ENCODE measurements at regions not wholly inside any gene's neighbourhood (a gene's known extent, or its start where the extent isn't known, plus 50 kb on each side); places are given as distances from the start of the nearest gene placed in this dataset.
A peak's percentile ranks its signal among the peaks of the same experiment; 100 is the strongest.

DNA sequence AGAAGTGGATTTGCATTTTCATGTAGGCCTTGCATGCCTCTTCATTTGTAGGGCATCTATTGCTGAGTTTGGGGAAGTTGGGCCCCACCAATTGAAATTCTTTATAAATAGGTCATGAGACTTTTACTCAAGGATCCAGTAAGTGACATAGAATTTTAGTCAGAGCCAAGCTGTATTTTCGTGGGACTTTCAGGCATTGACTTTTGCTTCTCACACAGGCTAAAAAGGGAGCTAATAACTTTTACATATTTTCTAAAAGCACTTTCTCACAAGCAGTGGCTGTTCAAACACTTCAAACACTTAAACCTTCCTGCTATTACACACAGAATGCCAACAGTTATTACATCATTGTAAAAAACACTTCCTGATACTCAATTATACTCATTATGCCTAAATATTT is 260.5 kb downstream of the MSRB3 start (continued):
- TF ChIP-seq, protein P1, sequence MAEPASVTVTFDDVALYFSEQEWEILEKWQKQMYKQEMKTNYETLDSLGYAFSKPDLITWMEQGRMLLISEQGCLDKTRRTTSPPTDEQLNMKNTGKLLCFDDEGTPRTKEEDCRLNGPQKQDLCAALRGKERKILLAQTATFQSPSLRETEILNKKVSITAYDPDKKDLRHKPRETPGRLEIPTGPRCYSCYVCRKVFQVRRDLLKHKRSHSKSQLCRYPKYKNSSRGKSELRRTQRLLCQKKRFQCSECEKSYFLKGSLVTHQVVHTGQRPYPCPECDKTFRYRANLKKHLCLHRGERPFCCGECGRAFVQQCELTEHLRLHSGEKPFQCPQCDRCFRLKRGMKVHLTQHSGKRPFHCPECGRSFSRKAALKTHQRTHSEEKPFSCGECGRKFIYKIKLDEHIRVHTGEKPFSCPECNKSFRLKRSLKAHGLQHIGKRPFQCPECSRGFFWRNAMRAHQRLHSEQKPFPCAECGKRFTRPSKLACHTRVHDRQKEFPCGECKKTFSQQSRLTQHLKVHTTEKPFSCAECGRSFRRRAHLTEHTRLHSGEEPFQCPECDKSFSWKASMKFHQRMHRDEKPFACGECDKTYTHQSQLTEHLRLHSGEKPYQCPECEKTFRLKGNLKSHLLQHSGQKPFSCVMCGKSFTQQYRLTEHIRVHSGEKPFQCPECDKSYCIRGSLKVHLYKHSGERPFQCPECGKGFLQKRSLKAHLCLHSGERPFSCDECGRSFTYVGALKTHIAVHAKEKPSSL (CRISPR knock-in tag; conservative IDR thresholded peaks at IDR 0.05), result no peak
- no peak for TF ChIP-seq JAZF1 (CRISPR knock-in tag; IDR thresholded peaks at IDR 0.05)

DNA sequence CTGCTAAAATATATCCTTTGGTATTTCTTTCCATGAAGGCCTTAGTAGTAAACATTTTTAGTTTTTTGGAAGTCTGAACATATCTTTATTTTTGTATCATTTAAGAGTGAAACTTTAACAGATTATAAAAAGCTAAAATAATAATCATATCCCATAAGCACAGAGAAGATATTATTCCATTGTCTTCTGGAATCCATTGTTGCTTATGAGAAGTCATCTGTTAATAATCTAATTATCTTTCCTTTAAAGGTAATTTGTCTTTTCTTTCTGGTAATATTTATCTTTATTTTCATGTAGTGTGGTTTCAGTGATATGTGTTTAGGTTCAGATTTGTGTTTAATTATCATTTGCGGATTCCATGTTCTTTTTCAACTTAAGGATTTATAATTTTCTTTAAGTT is 261.7 kb downstream of the MSRB3 start:
- ATAC-seq, result no peak

DNA sequence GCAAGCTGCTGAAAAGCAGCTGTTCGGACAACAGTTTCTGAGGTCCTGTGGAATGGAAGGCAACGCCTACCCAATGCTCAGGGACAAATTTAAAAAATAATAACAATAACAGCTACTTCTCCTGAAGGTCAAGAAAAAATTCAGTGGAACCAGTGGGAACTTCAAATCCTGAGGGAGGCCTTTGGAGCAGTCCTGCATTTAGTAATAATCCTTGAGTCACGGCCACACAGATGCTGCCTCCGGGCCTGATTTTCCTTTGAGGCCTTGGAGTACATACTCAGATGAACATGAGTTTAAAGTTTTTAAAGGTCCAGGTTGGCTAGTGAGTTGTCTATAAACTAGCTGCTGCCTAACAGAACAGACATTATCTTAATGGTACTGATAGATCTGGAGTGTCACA is 268.0 kb downstream of the MSRB3 start:
- ChIA-PET CTCF (interaction anchor here (0.9 to 1.8 kb wide), 2 partner anchors 10 to 246 kb away, joined by 3 to 13 read pairs; no protein-coding TSS in a partner anchor), POLR2A (no interaction called here)
- no peaks in the 10 kb centered on the region for H3K36me3 Mint-ChIP-seq
- ATAC-seq (no peak), DNase-seq (ENCODE audit: low spot score) (no peak)
- H3K9me3 Mint-ChIP-seq, result peaks cover 19% of the 10 kb centered on the region
- no peak overlapping the region for H3K27ac Mint-ChIP-seq
- no peaks in the 10 kb centered on the region for H3K4me1 Mint-ChIP-seq
- H3K4me3 Mint-ChIP-seq, result no peak overlapping the region
- H3K27me3 Mint-ChIP-seq (ENCODE audit: low read depth), result no peaks in the 10 kb centered on the region
- TF ChIP-seq RORB (CRISPR knock-in tag; IDR thresholded peaks at IDR 0.05) (no peak), PRRX2 (CRISPR knock-in tag; IDR thresholded peaks at IDR 0.05) (no peak), SOX15 (CRISPR knock-in tag; IDR thresholded peaks at IDR 0.05) (no peak), ESRRA (CRISPR knock-in tag; IDR thresholded peaks at IDR 0.05; ENCODE audit: borderline replicate concordance) (no peak), NR3C1 (CRISPR knock-in tag; conservative IDR thresholded peaks at IDR 0.05; ENCODE audit: low read depth) (no peak), TP53 (CRISPR knock-in tag; IDR thresholded peaks at IDR 0.05) (no peak), NFE2L1 (CRISPR knock-in tag; IDR thresholded peaks at IDR 0.05) (no peak), CREM (CRISPR knock-in tag; IDR thresholded peaks at IDR 0.05) (no peak), ETV6 (CRISPR knock-in tag; IDR thresholded peaks at IDR 0.05) (no peak)
- TF ChIP-seq, protein P1 (CRISPR knock-in tag; conservative IDR thresholded peaks at IDR 0.05), result no peak
- TF ChIP-seq, protein P2, sequence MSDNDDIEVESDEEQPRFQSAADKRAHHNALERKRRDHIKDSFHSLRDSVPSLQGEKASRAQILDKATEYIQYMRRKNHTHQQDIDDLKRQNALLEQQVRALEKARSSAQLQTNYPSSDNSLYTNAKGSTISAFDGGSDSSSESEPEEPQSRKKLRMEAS (CRISPR knock-in tag; IDR thresholded peaks at IDR 0.05), result no peak
- TF ChIP-seq, protein P3, sequence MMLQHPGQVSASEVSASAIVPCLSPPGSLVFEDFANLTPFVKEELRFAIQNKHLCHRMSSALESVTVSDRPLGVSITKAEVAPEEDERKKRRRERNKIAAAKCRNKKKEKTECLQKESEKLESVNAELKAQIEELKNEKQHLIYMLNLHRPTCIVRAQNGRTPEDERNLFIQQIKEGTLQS (CRISPR knock-in tag; conservative IDR thresholded peaks at IDR 0.05), result no peak
- TF ChIP-seq, protein P4, sequence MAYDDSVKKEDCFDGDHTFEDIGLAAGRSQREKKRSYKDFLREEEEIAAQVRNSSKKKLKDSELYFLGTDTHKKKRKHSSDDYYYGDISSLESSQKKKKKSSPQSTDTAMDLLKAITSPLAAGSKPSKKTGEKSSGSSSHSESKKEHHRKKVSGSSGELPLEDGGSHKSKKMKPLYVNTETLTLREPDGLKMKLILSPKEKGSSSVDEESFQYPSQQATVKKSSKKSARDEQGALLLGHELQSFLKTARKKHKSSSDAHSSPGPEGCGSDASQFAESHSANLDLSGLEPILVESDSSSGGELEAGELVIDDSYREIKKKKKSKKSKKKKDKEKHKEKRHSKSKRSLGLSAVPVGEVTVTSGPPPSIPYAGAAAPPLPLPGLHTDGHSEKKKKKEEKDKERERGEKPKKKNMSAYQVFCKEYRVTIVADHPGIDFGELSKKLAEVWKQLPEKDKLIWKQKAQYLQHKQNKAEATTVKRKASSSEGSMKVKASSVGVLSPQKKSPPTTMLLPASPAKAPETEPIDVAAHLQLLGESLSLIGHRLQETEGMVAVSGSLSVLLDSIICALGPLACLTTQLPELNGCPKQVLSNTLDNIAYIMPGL (CRISPR knock-in tag; IDR thresholded peaks at IDR 0.05), result no peak
- TF ChIP-seq, protein P5, sequence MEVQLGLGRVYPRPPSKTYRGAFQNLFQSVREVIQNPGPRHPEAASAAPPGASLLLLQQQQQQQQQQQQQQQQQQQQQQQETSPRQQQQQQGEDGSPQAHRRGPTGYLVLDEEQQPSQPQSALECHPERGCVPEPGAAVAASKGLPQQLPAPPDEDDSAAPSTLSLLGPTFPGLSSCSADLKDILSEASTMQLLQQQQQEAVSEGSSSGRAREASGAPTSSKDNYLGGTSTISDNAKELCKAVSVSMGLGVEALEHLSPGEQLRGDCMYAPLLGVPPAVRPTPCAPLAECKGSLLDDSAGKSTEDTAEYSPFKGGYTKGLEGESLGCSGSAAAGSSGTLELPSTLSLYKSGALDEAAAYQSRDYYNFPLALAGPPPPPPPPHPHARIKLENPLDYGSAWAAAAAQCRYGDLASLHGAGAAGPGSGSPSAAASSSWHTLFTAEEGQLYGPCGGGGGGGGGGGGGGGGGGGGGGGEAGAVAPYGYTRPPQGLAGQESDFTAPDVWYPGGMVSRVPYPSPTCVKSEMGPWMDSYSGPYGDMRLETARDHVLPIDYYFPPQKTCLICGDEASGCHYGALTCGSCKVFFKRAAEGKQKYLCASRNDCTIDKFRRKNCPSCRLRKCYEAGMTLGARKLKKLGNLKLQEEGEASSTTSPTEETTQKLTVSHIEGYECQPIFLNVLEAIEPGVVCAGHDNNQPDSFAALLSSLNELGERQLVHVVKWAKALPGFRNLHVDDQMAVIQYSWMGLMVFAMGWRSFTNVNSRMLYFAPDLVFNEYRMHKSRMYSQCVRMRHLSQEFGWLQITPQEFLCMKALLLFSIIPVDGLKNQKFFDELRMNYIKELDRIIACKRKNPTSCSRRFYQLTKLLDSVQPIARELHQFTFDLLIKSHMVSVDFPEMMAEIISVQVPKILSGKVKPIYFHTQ (CRISPR knock-in tag; IDR thresholded peaks at IDR 0.05), result no peak
- TF ChIP-seq, protein P6, sequence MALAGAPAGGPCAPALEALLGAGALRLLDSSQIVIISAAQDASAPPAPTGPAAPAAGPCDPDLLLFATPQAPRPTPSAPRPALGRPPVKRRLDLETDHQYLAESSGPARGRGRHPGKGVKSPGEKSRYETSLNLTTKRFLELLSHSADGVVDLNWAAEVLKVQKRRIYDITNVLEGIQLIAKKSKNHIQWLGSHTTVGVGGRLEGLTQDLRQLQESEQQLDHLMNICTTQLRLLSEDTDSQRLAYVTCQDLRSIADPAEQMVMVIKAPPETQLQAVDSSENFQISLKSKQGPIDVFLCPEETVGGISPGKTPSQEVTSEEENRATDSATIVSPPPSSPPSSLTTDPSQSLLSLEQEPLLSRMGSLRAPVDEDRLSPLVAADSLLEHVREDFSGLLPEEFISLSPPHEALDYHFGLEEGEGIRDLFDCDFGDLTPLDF (CRISPR knock-in tag; IDR thresholded peaks at IDR 0.05), result no peak

More for the DNA sequence above, 261.7 kb downstream of the MSRB3 start:
- DNase-seq (ENCODE audit: low spot score), result no peak
- no peak overlapping the region for H3K27ac Mint-ChIP-seq
- H3K27me3 Mint-ChIP-seq (ENCODE audit: low read depth), result peaks cover 3% of the 10 kb centered on the region; the same call in 1 of the 2 replicates
- H3K4me3 Mint-ChIP-seq, result no peak overlapping the region
- peaks cover 24% of the 10 kb centered on the region for H3K36me3 Mint-ChIP-seq
- TF ChIP-seq, protein P7, sequence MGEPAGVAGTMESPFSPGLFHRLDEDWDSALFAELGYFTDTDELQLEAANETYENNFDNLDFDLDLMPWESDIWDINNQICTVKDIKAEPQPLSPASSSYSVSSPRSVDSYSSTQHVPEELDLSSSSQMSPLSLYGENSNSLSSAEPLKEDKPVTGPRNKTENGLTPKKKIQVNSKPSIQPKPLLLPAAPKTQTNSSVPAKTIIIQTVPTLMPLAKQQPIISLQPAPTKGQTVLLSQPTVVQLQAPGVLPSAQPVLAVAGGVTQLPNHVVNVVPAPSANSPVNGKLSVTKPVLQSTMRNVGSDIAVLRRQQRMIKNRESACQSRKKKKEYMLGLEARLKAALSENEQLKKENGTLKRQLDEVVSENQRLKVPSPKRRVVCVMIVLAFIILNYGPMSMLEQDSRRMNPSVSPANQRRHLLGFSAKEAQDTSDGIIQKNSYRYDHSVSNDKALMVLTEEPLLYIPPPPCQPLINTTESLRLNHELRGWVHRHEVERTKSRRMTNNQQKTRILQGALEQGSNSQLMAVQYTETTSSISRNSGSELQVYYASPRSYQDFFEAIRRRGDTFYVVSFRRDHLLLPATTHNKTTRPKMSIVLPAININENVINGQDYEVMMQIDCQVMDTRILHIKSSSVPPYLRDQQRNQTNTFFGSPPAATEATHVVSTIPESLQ (CRISPR knock-in tag; IDR thresholded peaks at IDR 0.05), result no peak
- TF ChIP-seq NR1H2 (CRISPR knock-in tag; IDR thresholded peaks at IDR 0.05) (no peak), ZNF317 (CRISPR knock-in tag; IDR thresholded peaks at IDR 0.05; ENCODE audit: borderline replicate concordance, low read depth) (peak; percentile 96)
- TF ChIP-seq, protein P8, sequence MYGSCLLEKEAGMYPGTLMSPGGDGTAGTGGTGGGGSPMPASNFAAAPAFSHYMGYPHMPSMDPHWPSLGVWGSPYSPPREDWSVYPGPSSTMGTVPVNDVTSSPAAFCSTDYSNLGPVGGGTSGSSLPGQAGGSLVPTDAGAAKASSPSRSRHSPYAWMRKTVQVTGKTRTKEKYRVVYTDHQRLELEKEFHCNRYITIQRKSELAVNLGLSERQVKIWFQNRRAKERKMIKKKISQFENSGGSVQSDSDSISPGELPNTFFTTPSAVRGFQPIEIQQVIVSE (CRISPR knock-in tag; IDR thresholded peaks at IDR 0.05; ENCODE audit: borderline replicate concordance), result no peak
- H3K4me1 Mint-ChIP-seq, result peaks cover 9% of the 10 kb centered on the region
- H3K9me3 Mint-ChIP-seq, result peaks cover 45% of the 10 kb centered on the region
- ChIA-PET CTCF (interaction anchor here (1.4 kb wide), 1 partner anchor 568 kb away, joined by 3 read pairs; no protein-coding TSS in a partner anchor), POLR2A (no interaction called here)
